HEK293 (cell line): ENCODE measurements at regions not wholly inside any gene's neighbourhood (a gene's known extent, or its start where the extent isn't known, plus 50 kb on each side); places are given as distances from the start of the nearest gene placed in this dataset.

Experiments used
- CTCF ChIA-PET: fragments of 350-600 bp; formaldehyde crosslinking; extraction: SDS; loops from one replicate; lab custom pipeline; 2021; ENCODE audit warnings: antibody characterized with exemption; lab: Yijun Ruan, JAX
- POLR2A ChIA-PET: fragments of 300-600 bp; formaldehyde crosslinking; extraction: SDS; loops from one replicate; lab custom pipeline; 2020; ENCODE audit warnings: antibody characterized with exemption, inconsistent platforms; lab: Yijun Ruan, JAX
- H3K27ac ChIP-seq: fragments of 200-500 bp; sonication (Bioruptor generic); 2 replicates; pipeline ENCODE4 v1.5.1; 2014; ENCODE audit warnings: low read depth, low read length, control low read depth, inconsistent platforms; ENCODE audit errors: extremely low read depth
- H3K36me3 ChIP-seq, 2 experiments: fragments of 200-500 bp in 1 of 2; sonication (Bioruptor generic) in 1 of 2; 1 replicate in 1 of 2; 2 replicates in 1 of 2; pipeline ENCODE4 v1.5.1; 2014 to 2017; ENCODE audit warnings: inconsistent platforms in 2 of 2, low read length in 2 of 2; ENCODE audit not compliant: control insufficient read depth in 2 of 2, insufficient read depth in 1 of 2
- H3K4me1 ChIP-seq: fragments of 200-500 bp; sonication (Bioruptor generic); 2 replicates; pipeline ENCODE4 v1.5.1; 2014; ENCODE audit warnings: mild to moderate bottlenecking, low read length, inconsistent platforms; ENCODE audit not compliant: control insufficient read depth, insufficient read depth
- H3K4me3 ChIP-seq: 2 replicates; pipeline ENCODE4 v1.5.1; 2011; ENCODE audit warnings: low read depth, mild to moderate bottlenecking, control low read depth, low read length, moderate library complexity
- H3K9me3 ChIP-seq: fragments of 200-500 bp; sonication (Bioruptor generic); 2 replicates; pipeline ENCODE4 v1.5.1; 2014; ENCODE audit warnings: low read depth, low read length, inconsistent platforms; ENCODE audit not compliant: control insufficient read depth, insufficient read depth
- KLF10 ChIP-seq: fragments of 450-650 bp; IDR thresholded peaks from 2 replicates; pipeline ENCODE4 v1.5.1; 2018; ENCODE audit warnings: missing biosample characterization, mild to moderate bottlenecking, missing genetic modification characterization
- MYNN ChIP-seq: fragments of 450-650 bp; formaldehyde crosslinking; IDR thresholded peaks from 2 replicates; pipeline ENCODE4 v1.5.1; 2016; ENCODE audit warnings: missing biosample characterization, missing genetic modification characterization, borderline replicate concordance
- PRDM10 ChIP-seq: fragments of 450-650 bp; formaldehyde crosslinking; IDR thresholded peaks from 2 replicates; pipeline ENCODE4 v1.5.1; 2016; ENCODE audit warnings: missing biosample characterization, missing genetic modification characterization
- TSHZ1 ChIP-seq: fragments of 450-650 bp; formaldehyde crosslinking; IDR thresholded peaks from 2 replicates; pipeline ENCODE4 v1.5.1; 2016; ENCODE audit warnings: missing biosample characterization, missing genetic modification characterization, borderline replicate concordance
- ZEB2 ChIP-seq: fragments of 450-650 bp; formaldehyde crosslinking; IDR thresholded peaks from 2 replicates; pipeline ENCODE4 v1.5.1; 2016; ENCODE audit warnings: missing biosample characterization, missing genetic modification characterization
- ZNF146 ChIP-seq: fragments of 450-650 bp; formaldehyde crosslinking; IDR thresholded peaks from 2 replicates; pipeline ENCODE4 v1.5.1; 2016; ENCODE audit warnings: missing biosample characterization, missing genetic modification characterization
- ZNF19 ChIP-seq: fragments of 450-650 bp; formaldehyde crosslinking; IDR thresholded peaks from 2 replicates; pipeline ENCODE4; 2016; ENCODE audit warnings: missing biosample characterization, missing genetic modification characterization, low read depth
- ZNF24 ChIP-seq: fragments of 450-650 bp; formaldehyde crosslinking; IDR thresholded peaks from 2 replicates; pipeline ENCODE4 v1.5.1; 2016; ENCODE audit warnings: missing biosample characterization, missing genetic modification characterization
- ZNF280D ChIP-seq: fragments of 450-650 bp; formaldehyde crosslinking; IDR thresholded peaks from 2 replicates; pipeline ENCODE4 v1.5.1; 2016; ENCODE audit warnings: missing biosample characterization, missing genetic modification characterization
- ZNF292 ChIP-seq: fragments of 450-650 bp; formaldehyde crosslinking; IDR thresholded peaks from 2 replicates; pipeline ENCODE4 v1.5.1; 2016; ENCODE audit warnings: low read depth, missing biosample characterization, missing genetic modification characterization, borderline replicate concordance
- ZNF311 ChIP-seq: fragments of 450-650 bp; formaldehyde crosslinking; IDR thresholded peaks from 2 replicates; pipeline ENCODE4 v1.5.1; 2017; ENCODE audit warnings: missing biosample characterization, missing genetic modification characterization, borderline replicate concordance
- ZNF37A ChIP-seq: fragments of 450-650 bp; IDR thresholded peaks from 2 replicates; pipeline ENCODE4 v1.5.1; 2018; ENCODE audit warnings: missing biosample characterization, missing genetic modification characterization
- ZNF423 ChIP-seq: fragments of 450-650 bp; formaldehyde crosslinking; IDR thresholded peaks from 2 replicates; pipeline ENCODE4 v1.5.1; 2016; ENCODE audit warnings: missing biosample characterization, missing genetic modification characterization
- ZNF473 ChIP-seq: fragments of 450-650 bp; formaldehyde crosslinking; IDR thresholded peaks from 2 replicates; pipeline ENCODE4 v1.5.1; 2017; ENCODE audit warnings: missing biosample characterization, missing genetic modification characterization
- ZNF629 ChIP-seq: fragments of 450-650 bp; formaldehyde crosslinking; IDR thresholded peaks from 2 replicates; pipeline ENCODE4 v1.5.1; 2017; ENCODE audit warnings: missing biosample characterization, missing genetic modification characterization
- TF ChIP-seq, protein P1 (sequence below): fragments of 450-650 bp; IDR thresholded peaks from 2 replicates; pipeline ENCODE4 v1.5.1; 2018; ENCODE audit warnings: missing biosample characterization, mild to moderate bottlenecking, missing genetic modification characterization

DNA sequence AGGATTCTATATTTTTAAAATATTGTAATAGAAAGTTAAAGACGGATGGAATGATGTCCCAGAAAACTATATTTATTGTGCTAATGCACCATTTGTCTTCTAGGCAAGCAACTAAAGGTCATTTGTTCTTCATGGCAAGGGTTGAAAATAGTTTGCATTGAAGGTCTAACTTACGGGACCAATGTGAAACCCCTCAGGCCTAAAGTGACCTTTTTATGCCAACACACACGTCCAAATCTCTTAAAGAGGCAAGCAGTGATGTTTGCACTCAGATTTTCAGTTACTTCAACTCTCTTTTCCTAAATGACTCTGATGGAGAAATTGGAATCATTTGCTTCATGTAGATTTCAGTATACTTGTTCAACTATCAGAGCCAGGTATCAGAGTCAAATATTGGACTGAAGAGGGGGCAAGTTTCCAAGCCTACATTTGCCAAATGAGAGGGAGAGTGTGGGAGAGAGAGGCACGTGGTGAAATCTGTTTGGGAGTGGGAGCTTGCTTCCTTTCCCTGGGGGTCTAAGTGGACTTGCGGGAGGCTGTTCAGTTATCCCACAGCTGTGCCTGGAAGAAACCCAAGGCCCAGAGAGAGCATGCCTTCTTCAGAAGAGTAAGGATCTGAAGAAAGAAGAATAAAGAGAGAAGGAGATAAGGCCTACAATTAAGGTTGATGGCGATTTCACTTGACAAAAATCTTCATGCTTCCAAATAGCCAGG lies 459.8 kb downstream of the BCAT1 start (continued):
- TF ChIP-seq ZNF280D (no peak), ZNF473 (tag by site-specific recombination) (no peak), MYNN (tag by site-specific recombination) (no peak), ZNF311 (tag by site-specific recombination) (no peak), ZNF24 (tag by site-specific recombination) (no peak), ZNF37A (tag by site-specific recombination) (no peak)

GRCh38 chr12:24488091-24488596 lies 460.8 kb downstream of the BCAT1 start:
- H3K9me3 ChIP-seq, result no peaks in the 10 kb centered on the region
- CTCF ChIA-PET, result no interaction called here
- TF ChIP-seq ZEB2 (tag by site-specific recombination) (no peak), ZNF629 (tag by site-specific recombination) (no peak), ZNF292 (tag by site-specific recombination) (no peak), TSHZ1 (tag by site-specific recombination) (no peak), ZNF146 (tag by site-specific recombination) (no peak), PRDM10 (tag by site-specific recombination) (no peak), ZNF19 (tag by site-specific recombination) (no peak), ZNF423 (tag by site-specific recombination) (no peak), KLF10 (no peak)
- TF ChIP-seq, protein P1, sequence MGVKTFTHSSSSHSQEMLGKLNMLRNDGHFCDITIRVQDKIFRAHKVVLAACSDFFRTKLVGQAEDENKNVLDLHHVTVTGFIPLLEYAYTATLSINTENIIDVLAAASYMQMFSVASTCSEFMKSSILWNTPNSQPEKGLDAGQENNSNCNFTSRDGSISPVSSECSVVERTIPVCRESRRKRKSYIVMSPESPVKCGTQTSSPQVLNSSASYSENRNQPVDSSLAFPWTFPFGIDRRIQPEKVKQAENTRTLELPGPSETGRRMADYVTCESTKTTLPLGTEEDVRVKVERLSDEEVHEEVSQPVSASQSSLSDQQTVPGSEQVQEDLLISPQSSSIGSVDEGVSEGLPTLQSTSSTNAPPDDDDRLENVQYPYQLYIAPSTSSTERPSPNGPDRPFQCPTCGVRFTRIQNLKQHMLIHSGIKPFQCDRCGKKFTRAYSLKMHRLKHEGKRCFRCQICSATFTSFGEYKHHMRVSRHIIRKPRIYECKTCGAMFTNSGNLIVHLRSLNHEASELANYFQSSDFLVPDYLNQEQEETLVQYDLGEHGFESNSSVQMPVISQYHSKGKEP (tag by site-specific recombination), result no peak
- TF ChIP-seq, all 188 proteins: peak for 0
- Histone ChIP-seq H3K4me3 (no peak overlapping the region), H3K4me1 (peaks cover 3% of the 10 kb centered on the region; the same call in 1 of the 2 replicates), H3K27ac (no peak overlapping the region), H3K36me3 (no peaks in the 10 kb centered on the region)
- POLR2A ChIA-PET, result no interaction called here
